ENCODE measurements at regions not wholly inside any gene's neighbourhood (a gene's known extent, or its start where the extent isn't known, plus 50 kb on each side); places are given as distances from the start of the nearest gene placed in this dataset.
"Not testable (repeated sequence)": the region's sequence is repeated elsewhere in the genome, so short reads cannot be mapped to it uniquely, and the experiment has no call there.

DNA sequence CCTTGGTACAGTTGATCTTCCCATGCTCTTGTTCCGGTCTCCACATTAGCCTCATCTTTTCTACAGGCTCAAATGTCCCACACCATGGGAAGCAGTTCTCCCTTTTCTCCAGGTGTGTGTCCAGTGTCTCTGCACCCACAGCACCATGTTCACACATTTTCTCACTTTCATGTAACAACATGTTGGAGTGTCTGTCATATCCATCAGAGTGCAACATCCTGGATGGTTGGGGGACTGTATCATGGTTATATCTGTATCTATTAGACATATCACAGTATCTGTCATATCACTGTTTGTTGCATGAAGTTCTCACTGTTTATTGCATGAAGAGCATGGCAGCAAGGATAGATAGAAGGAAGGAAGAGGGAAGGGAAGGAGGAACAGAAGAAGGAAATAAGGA, 635.6 kb downstream of the EPM2A start:
- no peak for DNase-seq (ENCODE audit: low read depth in 2 of 2)

DNA sequence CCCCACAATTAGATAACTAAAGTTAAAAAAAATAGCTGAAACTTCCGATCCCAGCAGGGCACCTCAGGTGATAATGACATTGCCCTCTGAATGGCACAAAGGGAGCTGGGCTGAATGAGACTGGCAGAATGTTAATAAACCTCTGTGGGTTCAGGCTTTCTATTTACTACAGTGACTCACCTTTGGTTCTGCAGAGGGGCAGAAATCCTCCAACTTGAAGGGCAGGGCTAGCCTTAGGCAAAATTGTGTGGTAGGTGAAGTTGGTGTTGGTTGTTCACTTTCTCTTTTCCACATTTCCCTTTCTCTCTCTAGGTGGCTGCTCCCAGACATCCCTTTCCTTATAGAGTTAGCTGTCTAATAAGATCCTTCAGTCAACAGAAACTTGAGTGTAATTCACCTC, 625.2 kb downstream of the EPM2A start:
- DNase-seq (ENCODE audit: low read depth in 2 of 2), result no peak

DNA sequence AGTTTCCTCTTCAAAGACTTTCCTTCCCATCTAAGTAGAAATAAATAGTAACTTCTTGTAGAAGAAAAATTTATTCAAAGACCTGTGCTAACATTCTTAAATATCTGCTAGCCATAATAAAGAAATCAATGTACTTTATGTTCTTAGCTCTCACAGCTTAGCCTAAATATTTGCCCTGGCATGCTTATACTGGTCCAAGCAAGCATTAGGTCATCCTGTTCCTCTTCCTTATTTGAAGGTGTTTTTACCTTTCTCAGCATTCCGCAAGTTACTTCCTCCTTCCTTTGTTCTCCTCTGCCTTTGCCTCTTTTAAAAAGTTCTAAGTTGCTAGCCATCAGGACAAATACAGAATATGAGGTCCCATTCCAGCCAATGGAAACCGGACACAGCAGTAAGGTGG, 623.9 kb downstream of the EPM2A start:
- not testable (repeated sequence) for DNase-seq (ENCODE audit: low read depth in 2 of 2)

DNA sequence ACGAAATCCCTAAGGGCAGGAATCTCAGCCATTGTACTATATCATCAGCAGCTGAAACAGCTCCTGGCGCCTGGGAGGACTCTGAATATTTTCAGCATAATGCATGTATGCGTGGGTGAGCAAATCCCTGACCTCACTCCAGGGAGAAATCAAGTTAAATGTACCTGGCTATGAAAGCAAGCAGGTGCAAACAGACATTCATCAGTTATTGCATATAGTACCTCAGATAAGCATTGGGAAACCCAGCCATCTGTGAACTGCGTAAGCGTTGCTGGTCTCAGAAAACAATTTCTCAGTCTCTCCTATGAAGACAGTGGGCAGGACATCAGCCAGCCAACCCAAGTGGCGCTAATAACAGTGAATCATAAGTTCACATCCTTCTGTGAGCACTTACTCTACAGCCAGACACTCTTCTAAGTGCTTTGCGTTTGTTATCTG, 622.6 kb downstream of the EPM2A start:
- no peak for DNase-seq (ENCODE audit: low read depth in 2 of 2)

DNA sequence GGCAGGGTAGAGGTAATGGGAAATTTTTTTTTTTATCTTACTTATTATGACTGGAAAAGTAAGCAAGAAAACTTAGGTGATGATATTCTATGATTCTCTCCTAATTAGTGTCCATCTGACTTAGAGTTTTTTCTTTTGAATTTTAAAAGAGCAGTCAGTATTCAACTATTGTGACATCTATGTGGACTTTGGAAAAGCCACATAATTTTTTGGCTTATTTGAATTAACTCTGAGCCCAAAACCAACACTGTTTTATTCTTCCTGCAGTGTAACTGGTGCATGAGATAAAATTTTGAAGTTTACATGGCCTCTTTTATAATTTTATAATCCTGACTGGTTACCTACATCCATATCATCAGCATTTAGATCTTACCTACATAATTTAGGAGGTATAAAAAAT, 619.7 kb downstream of the EPM2A start:
- no peak for DNase-seq (ENCODE audit: low read depth in 2 of 2)

DNA sequence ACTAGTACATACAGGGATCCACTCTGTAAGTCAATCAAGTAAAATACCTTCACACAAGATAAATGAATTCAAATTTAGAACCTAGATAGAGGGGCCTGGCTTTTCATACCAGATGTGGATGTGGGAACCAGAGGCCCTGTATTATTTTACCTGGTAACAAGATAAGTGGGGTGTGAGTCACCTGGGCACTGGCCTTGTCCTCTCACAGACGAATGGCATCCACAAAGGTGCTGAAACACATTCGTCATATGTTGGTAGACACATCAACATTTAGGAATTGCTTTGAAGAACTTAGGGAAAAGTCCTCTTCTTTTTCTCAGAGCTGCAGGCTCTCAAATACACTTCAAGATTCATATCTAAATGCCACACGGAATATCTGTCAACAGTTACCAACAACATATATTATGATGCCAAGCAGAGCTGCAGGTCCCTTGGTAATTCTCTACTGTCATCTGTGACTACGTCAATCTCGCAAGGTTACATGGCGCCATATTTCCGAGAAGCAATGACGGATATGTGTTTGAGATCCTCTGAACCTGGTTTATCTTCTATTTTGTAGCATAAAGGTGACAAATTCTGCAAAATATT, 618.6 kb downstream of the EPM2A start:
- no peak for DNase-seq (ENCODE audit: low read depth in 2 of 2)

DNA sequence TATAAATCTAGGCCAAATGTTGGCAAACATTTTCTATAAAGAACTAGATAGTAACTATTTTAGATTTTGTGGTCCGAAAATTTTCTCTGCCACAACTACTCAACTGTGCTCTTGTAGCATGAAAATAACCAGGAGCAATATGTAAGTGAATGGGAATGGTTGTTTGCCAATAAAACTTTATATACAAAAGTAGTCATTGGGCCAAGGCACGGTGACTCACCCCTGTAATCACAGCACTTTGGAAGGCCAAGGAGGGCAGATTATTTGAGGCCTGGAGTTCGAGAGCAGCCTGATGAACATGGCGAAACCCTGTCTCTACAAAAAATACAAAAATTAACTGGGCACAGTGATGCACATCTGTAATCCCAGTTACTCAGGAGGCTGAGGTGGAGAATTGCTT, 617.1 kb downstream of the EPM2A start:
- DNase-seq (ENCODE audit: low read depth in 2 of 2), result no peak

DNA sequence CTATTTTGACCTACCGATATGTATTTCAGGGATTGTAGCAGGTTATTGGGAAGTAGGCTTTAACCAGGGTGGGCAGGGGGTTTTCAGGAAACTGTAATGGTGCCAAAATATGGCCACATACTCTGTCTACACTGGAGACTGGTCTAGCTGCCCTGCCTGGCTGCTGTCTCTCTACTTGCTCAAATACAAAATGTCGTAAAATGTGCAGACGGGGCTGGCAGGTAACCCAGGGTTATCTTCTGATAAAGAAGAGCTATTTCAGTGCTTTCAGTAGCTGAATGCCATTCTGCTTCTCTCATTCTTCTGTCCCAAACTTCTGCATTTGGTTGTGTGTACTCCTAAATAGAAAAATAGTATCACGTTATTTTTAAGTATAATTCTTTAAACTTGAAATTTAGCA, 616.2 kb downstream of the EPM2A start:
- DNase-seq (ENCODE audit: low read depth in 2 of 2), result no peak

DNA sequence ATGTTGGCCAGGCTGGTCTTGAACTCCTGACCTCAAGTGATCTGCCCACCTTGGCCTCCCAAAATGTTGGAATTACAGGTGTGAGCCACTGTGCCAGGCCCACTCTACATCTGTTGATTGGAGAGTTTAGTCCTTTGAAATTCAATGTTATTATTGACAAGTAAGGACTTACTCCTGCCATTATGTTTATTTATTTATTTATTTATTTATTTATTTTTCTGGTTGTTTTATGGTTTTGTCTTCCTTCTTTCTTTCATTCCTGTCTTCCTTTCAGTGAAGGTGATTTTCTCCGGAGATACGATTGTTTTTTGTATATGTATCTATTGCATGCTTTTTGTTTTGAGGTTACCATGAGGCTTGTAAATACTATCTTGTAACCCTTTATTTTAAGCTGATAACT, 602.6 kb downstream of the EPM2A start:
- no peak for DNase-seq (ENCODE audit: low read depth in 2 of 2)

DNA sequence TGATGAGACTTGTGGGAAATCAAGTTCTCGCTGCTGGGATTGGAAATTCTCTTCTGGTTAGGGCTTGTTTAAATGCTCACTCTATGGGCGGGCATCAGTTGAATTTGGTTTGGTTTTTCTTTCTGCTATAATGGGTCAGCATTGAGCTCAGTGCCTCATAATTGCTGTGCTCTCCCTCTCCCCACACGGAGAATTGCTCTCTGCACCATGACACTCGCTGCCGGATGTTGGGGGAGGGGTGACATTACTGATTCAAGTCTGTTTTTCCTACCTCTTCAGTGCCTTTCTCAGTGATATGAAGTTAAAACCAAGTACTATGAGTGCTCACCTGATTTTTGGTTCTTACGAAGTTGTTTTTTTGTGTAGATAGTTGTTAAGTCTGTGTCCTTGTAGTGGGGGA, 599.6 kb downstream of the EPM2A start:
- no peak for DNase-seq (ENCODE audit: low read depth in 2 of 2)

DNA sequence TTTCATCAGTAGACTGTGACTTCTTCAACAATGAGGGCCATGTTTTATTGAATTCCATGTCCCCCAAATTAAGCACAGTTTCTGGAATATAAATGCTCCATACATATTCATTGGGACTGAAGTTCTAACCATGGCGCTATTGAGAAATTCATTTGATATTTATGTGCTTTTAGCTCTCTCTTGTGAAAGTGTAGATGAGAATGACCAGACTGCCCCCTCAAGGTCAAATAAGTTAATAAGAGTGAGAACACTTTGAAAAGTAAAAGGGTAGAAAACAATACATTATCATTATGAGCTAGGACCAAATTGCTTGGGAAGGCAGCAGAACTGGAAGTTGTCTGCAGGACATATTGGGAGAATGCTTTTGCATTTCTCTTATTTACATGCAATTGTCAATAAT, 597.9 kb downstream of the EPM2A start:
- no peak for DNase-seq (ENCODE audit: low read depth in 2 of 2)

DNA sequence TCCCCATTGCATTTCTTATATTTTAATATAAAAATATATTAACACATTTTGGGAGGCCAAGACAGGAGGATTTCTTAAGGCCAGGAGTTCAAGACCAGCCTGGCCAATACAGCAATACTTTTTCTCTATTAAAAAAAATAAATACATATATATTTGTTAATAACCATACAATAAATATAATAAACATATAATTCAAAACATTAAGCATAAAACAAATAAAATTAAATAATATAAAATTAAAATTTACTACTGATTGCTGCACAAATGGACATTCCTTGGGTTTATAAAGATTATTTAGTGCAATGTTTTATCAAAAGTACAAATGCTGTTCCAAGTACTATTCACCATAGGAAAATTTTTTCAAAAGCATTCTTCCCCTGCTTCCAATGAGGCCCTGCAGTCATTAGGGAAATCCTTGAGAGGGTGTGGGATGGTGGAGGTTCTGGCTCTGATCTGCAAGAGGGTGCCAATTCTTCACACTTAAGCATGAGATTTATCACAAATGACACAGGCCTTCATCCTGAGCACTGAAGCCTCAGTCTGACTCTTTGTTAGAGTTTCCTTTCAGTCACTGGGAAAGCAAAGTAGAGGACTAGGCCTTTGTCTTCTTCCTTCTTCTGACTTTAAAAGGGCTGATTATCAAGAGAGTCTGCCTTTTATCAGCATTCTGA, 596.7 kb downstream of the EPM2A start:
- no peak for DNase-seq (ENCODE audit: low read depth in 2 of 2)

DNA sequence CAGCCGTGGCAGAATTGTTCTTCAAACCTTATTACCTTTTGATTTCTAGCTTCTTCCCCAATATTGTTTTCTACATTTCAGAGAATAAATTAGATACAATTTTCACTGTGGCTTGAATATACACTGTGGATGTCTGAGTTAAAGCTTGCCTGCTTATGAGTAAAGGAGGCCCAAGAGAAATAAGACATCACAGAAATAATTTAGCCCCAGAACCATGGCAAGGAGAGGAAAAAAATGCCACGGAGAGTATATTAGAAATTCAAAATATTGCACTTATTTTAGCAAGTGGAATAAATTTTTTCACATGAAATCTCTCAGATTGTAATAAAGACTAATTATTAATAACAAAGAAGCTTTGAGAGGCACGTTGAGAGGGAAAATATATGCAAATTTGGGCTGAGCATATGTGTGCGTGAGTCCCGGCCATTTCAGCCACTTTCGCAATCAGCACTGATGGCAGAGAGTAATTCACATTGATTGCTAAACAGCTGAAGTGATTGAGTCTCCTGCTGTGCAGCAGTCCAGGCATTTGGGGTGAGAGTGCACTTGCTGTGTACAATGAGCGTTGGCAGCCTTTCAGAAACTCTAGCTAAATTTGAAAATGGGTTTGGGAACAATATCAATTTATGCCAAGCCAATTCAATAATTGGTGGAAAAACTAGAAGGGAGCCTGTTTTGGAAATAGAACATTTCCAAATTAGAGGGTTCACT, 596.0 kb downstream of the EPM2A start:
- no peak for DNase-seq (ENCODE audit: low read depth in 2 of 2)

DNA sequence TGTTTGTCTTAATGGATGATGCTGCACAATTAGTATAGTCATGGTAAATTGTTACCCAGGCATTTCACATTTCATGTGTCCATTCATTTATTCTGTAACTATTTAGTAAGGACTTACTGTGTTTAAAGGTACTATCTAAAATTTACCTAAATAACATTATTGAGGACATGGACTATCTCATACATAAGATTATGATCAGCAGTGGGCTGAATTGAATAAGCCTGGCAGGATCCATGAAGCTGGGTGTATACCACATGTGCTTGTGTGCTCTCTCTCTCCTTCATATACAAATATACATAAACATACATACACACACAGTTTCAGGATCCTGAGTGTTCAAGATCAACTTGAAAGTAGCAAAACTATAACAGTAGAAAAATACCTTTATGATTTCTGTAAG, 595.4 kb downstream of the EPM2A start:
- no peak for DNase-seq (ENCODE audit: low read depth in 2 of 2)

DNA sequence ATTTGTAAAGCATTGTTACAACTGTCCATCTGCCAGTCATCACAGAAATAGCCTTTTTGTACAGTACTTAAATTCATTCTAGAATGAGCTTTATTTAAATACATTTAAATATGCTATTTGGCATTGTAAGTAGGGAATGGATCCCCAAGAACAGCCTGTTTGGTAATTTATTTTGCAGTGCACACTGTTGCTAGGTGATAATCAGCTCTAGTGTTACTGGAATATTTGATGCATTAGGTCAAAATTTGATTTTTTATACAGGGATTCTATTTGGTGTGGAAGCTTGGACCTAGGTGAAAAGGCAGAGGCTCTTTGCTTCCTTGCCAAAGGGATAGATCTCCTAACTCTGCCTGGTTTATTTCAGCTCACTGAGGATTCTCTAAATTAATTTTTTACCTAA, 593.7 kb downstream of the EPM2A start:
- DNase-seq (ENCODE audit: low read depth in 2 of 2), result no peak

DNA sequence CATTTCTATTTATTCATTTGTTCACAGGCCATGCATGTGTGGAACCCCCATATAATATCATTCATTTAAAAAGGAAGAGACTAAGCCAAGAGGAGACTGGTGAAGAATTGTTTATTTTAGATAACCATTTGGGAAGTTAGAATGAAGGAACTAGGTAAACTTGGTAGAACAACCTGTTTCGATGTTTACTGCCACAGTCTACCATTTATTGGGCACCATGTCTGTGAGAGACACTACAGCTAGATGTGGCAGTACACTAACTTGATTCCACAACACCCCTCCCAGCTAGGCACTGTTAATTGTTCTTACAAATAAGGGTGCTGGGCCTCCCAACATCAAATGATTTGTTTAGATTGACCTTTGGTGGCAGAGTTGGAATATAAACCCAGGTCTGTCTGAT, 592.4 kb downstream of the EPM2A start:
- no peak for DNase-seq (ENCODE audit: low read depth in 2 of 2)

DNA sequence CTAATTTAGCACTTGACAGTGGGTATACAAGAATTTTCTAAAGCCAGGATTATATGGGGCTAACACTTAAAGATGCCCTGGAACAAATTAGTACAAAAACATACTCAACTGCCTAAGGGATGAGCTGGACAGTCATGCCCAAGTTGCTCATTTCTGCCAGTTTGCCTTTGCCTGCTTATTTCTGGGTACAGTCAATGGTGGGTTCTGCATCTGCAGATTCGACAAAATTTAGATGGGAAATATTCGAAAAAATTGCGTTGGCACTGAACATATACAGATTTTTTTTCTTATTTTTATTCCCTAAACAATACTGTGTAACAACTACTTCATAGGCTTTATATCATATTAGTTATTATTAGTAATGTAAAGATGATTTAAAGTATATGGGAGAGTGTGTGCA, 591.9 kb downstream of the EPM2A start:
- DNase-seq (ENCODE audit: low read depth in 2 of 2), result no peak

DNA sequence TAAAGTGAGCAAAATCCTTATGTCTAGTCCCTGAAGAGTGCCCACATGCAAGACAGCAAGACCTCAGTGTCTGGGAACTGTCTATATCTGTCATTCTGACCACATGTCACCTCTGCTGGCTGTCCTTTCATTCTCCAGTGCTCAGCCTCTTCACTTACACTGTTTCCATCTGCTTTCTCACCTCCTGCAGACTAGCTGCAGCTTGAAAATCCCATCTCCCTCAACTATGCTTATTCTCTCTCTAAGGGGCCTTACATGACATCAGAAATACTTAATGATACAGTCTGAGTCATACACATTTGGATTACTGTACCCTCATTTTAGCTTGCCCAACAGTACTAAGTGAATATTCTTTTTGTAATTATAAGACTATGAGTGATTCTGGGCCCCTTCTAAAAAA, 587.8 kb downstream of the EPM2A start:
- DNase-seq (ENCODE audit: low read depth in 2 of 2), result no peak

DNA sequence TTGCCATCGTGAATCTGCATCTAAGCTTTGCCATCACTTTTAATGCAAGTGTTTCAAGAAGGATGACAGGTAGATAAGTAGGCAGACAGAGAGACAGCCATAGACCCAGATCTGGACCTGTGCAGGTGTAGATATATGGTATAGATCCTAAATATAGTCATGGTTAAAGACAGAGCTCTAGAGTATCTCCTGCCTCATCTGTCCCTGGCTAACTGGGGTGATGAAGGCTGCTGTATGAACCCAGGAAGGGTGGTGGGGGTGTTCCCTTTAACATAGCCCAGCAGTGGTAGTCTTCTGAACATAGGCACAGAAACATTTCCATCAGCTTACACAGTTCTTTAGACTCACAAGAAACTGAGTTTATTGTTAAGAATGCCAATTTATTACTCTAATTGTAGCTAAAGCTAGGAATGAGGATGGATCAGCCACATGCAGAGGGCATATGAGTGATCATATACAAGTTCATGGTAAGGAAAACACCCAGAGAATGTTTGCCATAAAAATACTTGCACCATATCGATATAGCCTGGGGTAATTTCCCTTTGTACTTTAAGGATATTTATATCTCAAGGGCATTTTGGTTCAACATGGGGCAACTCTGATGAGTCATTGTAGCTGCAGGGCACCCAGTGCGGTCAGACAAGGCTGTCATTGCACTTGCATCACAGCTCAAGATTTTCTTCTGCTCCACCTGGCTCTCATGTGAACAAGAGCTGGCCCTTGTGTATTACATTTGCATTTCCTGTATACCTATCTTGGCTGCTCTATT, 587.2 kb downstream of the EPM2A start:
- no peak for DNase-seq (ENCODE audit: low read depth in 2 of 2)

DNA sequence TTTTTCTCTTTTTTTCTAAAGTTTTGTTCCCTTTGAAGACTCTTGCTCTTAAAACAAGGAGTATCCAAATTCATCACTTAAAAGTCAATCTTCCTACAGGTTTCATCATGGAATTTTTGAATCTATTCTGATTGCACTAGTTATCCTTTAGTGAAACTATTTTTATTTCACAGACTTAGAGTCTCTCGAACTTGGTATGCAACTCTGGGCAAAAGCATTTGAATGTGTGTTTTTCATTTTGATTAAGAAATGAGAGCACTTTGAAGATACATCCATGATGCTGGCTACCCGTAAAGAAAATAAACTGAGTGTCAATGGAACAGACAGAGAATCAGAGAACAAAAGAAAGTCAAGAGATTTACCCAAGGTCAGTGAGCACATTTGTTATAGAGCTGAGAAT, 586.5 kb downstream of the EPM2A start:
- DNase-seq (ENCODE audit: low read depth in 2 of 2), result no peak

DNA sequence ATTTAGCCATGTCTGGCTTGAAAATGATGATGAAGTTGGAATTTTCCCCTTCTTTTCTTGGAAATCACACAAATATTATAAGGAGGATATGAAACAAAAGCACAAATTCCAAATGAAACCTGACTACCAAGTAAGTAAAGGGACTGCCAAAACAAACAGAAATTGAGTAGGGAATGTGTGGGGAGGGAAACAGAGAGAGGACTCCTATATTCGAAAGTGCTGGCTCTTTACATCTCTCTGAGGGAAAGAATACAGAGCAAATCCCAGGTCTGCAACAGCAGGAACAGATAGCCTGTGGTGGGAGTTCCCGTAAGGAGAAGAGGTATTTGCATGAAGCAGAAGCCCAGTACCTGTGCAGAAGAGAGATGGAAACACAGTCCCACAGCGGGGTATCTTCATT, 583.7 kb downstream of the EPM2A start:
- no peak for DNase-seq (ENCODE audit: low read depth in 2 of 2)

DNA sequence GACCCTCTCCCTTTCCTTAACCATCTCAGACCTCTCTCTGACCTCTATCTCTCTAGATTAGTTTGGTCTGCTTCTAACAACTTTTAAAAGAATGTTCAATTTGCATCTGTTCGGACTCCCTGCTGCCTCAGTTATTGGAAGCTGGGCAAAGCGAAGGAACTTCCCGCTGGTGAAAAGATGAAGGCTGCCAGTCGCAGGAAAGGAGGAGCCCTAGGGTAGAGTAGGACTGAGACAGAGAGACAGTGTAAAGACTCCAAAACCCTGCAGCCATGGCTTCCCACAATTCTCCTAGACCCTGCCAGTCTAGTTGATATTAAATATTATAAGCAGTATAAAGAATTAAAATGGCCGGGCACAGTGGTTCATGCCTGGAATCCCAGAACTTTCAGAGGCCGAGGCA, 581.8 kb downstream of the EPM2A start:
- no peak for DNase-seq (ENCODE audit: low read depth in 2 of 2)

DNA sequence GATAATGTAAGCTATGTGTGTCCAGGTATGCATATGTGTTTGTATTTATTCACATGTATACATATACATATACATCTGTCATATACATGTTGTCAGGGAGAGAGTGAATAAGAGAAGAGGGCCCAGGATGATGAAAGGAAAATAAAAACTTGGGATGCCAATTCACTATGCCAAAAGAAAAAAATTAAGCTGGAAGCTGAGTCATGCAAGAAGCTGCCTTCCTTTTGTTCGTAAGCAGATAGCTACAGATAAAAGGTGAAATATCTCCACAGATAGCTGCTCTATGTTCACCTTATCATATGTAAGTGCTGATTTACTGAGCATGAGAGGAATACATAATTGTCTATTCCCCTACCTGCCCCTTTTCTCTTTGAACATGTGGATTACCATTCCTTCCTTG, 579.9 kb downstream of the EPM2A start:
- DNase-seq (ENCODE audit: low read depth in 2 of 2), result no peak

Measured in stimulated activated CD8-positive, alpha-beta memory T cell treated with anti-CD3 and anti-CD28 coated beads, Interleukin-15, amount 100 ng/mL, for 4 hours (primary cell).